Effector memory CD4-positive, alpha-beta T cell (primary cell): ENCODE measurements at regions not wholly inside any gene's neighbourhood (a gene's known extent, or its start where the extent isn't known, plus 50 kb on each side); places are given as distances from the start of the nearest gene placed in this dataset.

Experiments used
- DNase-seq, 3 donors: peaks; one replicate each; pipeline ENCODE4 v3.0.0-alpha.2; 2020
- H3K27ac ChIP-seq: 2 replicates; pipeline ENCODE4 v1.7.0; 2013; ENCODE audit warnings: mild to moderate bottlenecking, low read length, moderate library complexity; ENCODE audit not compliant: insufficient read depth, poor library complexity, severe bottlenecking
- H3K27me3 ChIP-seq: replicated peaks from 2 replicates; pipeline ENCODE4 v1.7.0; 2013; ENCODE audit warnings: mild to moderate bottlenecking, low read length; ENCODE audit not compliant: insufficient read depth, control insufficient read depth, poor library complexity, severe bottlenecking
- H3K36me3 ChIP-seq: 2 replicates; pipeline ENCODE4 v1.7.0; 2013; ENCODE audit warnings: mild to moderate bottlenecking, low read length, moderate library complexity; ENCODE audit not compliant: control insufficient read depth, insufficient read depth
- H3K4me1 ChIP-seq: 2 replicates; pipeline ENCODE4 v1.7.0; 2013; ENCODE audit warnings: low read length, mild to moderate bottlenecking; ENCODE audit not compliant: control insufficient read depth, insufficient read depth, poor library complexity, severe bottlenecking
- H3K4me3 ChIP-seq: 2 replicates; pipeline ENCODE4 v1.7.0; 2013; ENCODE audit warnings: low read length, low read depth, mild to moderate bottlenecking; ENCODE audit not compliant: insufficient read depth, poor library complexity, severe bottlenecking
- H3K9me3 ChIP-seq: 2 replicates; pipeline ENCODE4 v1.7.0; 2013; ENCODE audit warnings: mild to moderate bottlenecking, low read length, moderate library complexity; ENCODE audit not compliant: control insufficient read depth

DNA sequence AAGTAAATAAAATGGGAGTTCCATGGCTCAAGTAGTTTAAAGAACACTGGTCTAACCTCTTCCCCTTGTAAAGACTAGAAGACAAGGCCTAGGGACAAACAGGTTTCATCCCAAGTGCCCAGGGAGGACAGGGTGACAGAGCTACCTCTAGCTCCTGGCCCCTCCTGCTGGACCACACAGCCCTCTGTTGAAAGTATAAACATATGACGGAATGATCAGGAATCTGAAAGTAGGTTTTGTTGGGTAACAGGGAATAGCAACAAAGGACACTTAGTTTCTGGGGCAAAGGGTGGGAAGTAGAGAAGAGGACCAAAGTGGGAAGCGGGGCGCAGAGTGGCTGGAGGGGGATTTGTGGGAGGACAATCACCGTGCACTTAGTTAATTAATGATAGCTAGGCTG lies 67.0 kb upstream of the DAB2IP start:
- Histone ChIP-seq H3K27me3 (no peaks in the 10 kb centered on the region), H3K9me3 (no peaks in the 10 kb centered on the region), H3K36me3 (no peaks in the 10 kb centered on the region), H3K4me3 (no peak overlapping the region), H3K27ac (no peak overlapping the region), H3K4me1 (no peaks in the 10 kb centered on the region)
- DNase-seq = no peak

DNA sequence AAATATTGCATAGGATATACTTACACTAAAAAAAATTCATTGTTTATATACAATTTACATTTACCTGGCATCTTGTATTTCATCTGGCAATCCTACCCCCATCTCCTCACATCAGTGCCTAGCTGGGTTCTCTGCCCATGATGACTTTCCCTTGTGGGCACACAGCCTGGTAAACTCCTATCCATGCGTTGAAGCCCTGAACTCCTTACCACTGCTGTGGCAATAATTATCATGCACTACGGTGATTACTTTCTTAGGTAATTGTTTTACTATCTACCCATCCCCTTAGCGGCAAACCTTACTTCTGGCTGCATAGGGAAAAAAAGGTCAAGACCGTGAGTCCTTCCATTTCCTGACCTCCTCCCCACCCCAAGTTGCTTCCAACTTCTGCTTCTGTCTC lies 63.6 kb upstream of the DAB2IP start:
- H3K9me3 ChIP-seq = no peaks in the 10 kb centered on the region

DNA sequence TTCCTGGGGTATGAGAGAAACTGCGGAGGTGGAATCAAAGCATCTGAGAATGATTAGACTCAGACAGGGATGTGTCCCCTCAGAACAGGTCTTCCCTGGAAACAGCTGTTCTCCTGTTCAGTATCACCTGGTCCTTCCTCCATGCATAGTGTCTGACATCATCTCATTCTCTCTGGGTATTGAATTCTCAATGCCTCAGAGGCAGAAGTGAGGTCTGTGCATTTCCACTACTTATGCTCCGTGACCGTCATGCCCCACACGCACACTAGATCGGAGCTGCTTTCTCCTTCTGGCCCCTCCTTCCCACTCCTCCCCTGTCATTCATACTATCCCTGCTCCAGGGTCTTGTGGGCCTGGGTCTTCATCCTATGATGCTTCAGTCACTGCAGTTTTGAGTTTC lies 61.4 kb upstream of the DAB2IP start:
- Histone ChIP-seq H3K27ac (no peak overlapping the region), H3K36me3 (no peaks in the 10 kb centered on the region), H3K4me3 (no peak overlapping the region), H3K9me3 (no peaks in the 10 kb centered on the region), H3K4me1 (no peaks in the 10 kb centered on the region), H3K27me3 (peaks cover 2% of the 10 kb centered on the region)
- no peak for DNase-seq

More for the DNA sequence above, 63.6 kb upstream of the DAB2IP start:
- Histone ChIP-seq H3K4me1 (no peaks in the 10 kb centered on the region), H3K36me3 (no peaks in the 10 kb centered on the region), H3K4me3 (no peak overlapping the region), H3K27ac (no peak overlapping the region), H3K27me3 (peaks cover 2% of the 10 kb centered on the region)
- no peak for DNase-seq

DNA sequence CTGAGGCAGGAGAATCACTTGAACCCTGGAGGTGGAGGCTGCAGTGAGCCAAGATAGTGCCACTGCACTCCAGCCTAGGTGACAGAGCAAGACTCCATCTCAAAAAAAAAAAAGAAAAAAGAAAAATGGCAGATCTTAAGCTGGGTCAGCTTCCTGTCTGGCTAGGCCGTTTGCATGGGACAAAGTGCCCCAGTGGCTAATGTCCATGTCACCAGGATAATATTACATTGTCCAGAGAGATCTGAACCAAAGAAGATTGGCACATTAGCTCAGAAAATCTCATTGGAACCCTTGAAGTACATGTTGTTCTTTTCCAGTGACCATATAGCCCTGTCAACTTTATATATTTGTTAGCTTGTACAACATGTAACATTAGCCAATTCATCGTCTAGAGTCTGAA lies 59.2 kb upstream of the DAB2IP start:
- no peak overlapping the region for H3K4me3 ChIP-seq
- no peaks in the 10 kb centered on the region for H3K9me3 ChIP-seq
- H3K27me3 ChIP-seq = peaks cover 2% of the 10 kb centered on the region
- no peaks in the 10 kb centered on the region for H3K36me3 ChIP-seq
- H3K4me1 ChIP-seq = no peaks in the 10 kb centered on the region
- H3K27ac ChIP-seq = no peak overlapping the region
- no peak for DNase-seq

DNA sequence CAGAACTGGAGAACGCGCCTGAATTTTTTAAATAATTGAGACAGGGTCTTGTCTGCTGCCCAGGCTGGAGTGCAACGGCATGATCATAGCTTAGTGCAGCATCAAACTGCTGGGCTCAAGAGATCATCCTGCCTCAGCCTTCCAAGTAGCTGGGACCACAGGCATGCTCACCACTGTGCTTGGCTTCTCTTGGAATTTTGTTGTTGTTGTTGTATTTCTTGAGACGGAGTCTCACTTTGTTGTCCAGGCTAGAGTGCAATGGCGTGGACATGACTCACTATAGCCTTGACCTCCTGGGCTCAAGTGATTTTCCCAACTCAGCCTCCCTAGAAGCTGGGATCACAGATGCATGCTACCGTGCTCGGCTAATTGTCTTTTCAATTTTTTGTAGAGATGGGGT lies 58.4 kb upstream of the DAB2IP start:
- no peaks in the 10 kb centered on the region for H3K4me1 ChIP-seq
- no peaks in the 10 kb centered on the region for H3K9me3 ChIP-seq
- H3K27ac ChIP-seq = no peak overlapping the region
- H3K4me3 ChIP-seq = no peak overlapping the region
- no peak for DNase-seq
- no peaks in the 10 kb centered on the region for H3K36me3 ChIP-seq
- H3K27me3 ChIP-seq = peaks cover 8% of the 10 kb centered on the region

DNA sequence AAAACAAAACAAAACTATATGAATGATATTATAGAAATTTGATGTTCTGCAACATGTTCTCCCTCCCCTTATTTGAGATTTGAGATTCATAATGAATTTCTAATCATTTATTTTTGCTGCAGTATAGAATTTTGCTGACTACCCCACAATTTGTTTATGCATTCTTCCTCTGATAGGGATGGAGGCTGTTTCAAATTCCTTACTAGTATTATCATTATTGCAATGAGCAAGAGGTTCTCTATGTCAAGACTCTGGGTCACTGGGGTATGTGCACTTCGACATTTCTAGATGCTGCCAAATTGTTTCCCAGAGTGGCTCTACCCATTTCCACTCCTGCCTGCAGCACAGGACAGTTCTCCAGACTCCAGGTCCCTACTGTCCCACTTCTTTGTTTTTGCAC lies 54.9 kb upstream of the DAB2IP start:
- Histone ChIP-seq H3K4me1 (peaks cover 2% of the 10 kb centered on the region), H3K27ac (no peak overlapping the region), H3K27me3 (peaks cover 29% of the 10 kb centered on the region), H3K36me3 (no peaks in the 10 kb centered on the region), H3K9me3 (no peaks in the 10 kb centered on the region), H3K4me3 (no peak overlapping the region)
- no peak for DNase-seq

DNA sequence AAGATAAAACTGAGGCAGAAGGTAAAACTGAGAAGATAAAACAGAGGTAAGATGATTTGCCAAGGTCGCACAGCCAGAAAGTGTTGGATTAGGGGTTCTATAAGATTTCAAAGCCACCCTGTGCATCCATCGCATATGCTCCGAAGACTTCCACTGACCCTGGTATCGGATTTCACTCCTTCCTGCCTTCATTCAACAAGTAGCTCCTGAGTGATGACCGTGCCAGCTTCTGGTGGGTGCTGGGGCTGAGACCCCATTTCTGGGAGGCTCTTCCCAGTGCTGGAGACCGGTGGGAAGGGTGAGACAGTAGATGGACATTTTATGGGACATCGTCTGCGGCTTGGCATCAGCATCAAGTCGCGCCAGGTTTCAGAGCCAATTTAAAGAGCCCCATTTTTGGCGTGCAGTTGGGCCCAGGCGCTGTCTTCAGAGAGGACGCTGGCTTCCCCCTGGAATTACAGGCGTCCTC lies 53.7 kb upstream of the DAB2IP start:
- Histone ChIP-seq H3K9me3 (no peaks in the 10 kb centered on the region), H3K36me3 (no peaks in the 10 kb centered on the region), H3K4me3 (no peak overlapping the region), H3K27ac (no peak overlapping the region), H3K4me1 (peaks cover 2% of the 10 kb centered on the region), H3K27me3 (peaks cover 29% of the 10 kb centered on the region)
- DNase-seq = no peak

DNA sequence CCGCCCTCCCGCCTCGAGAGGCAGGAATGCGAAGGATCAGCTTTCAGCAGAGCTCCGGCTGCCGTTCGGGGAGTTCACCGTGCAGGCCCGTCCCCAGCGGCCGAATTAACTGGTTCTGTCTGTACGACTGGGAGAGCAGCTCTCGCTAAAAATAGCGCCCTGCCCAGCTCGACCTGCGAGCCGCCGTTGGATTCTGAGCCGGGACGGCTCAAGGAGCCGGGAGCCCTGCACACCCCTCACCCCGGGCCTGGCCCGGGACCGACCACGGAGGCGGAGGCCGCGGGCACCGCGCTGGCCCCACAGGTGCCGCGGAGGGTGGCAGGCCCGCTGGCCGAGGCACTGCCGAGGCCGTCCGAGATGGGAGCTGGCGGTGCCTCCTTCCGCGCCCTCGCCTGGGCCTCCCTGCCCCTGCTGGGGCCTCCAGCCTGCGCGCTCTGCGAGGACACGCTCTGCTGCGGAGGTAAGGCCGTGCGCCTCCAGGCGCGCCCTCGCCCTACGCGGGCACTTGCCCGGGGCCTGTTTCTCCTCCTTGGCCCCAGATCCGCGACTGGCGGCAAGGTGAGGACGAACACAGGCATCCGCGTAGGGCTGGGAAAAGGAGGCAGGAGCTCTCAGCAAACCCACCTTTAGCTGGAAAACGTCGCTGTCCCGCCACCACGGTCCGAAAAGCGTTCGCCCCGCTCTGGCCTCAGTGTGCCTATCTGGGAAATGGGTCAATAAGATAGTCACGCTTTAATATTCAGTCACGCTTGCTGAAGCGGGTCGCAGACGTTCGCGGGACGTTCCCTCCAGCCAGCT lies 53.1 kb upstream of the DAB2IP start:
- peaks cover 2% of the 10 kb centered on the region for H3K4me1 ChIP-seq
- no peak overlapping the region for H3K27ac ChIP-seq
- H3K9me3 ChIP-seq = no peaks in the 10 kb centered on the region
- peaks cover 29% of the 10 kb centered on the region for H3K27me3 ChIP-seq
- H3K36me3 ChIP-seq = no peaks in the 10 kb centered on the region
- H3K4me3 ChIP-seq = no peak overlapping the region
- DNase-seq = no peak

DNA sequence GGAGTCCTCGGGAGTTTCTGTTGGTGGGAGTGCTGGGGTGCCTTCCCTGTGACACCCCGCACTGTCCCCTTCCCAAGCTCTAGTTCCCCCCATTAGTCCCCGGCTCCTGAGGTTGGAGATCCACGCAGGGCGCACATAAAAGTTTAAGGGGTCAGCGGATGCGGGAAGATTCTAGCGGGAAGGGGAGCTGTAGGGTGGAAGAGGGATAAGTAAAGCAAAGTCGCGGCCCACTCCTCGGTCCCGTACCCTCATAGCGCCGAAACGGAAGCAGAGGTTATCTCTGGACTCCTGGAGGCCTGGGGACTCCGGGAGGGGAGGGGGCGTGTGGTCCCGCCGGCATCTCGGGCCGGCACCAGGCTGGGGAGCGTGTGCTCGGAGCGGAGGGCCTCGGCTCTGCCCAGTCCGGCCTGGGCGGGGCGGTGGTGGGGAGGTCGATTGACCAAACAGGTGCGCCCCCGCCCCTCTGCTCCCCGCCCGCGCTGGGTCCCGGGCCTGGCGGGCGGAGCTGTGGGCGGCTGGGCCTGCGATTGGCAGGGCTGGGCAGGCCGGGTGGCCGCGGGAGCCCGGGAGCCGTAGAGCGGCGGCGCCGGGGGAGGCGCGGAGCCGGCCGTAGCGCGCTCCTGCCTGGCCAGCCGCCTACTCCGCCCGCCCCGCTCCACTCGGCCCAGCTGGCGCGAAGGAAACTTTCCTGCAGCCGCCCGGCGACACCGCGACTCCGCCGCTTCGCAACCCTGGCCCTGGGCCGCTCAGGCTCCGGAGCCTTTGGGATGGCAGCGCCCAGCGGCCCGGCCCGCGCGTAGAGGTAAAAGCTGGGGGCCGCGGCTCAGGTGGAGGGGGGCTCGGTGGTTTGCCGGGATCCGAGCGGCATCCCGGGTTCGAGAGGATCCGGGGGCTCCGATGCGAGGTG lies 52.2 kb upstream of the DAB2IP start:
- H3K4me3 ChIP-seq = no peak overlapping the region
- DNase-seq = no peak
- no peaks in the 10 kb centered on the region for H3K36me3 ChIP-seq
- no peaks in the 10 kb centered on the region for H3K9me3 ChIP-seq
- no peak overlapping the region for H3K27ac ChIP-seq
- H3K4me1 ChIP-seq = peaks cover 2% of the 10 kb centered on the region
- H3K27me3 ChIP-seq = peaks cover 29% of the 10 kb centered on the region
